Nephron progenitor cell (in vitro differentiated cells): ENCODE measurements at regions not wholly inside any gene's neighbourhood (a gene's known extent, or its start where the extent isn't known, plus 50 kb on each side); places are given as distances from the start of the nearest gene placed in this dataset.

ENCODE experiments used
- DNase-seq: peaks from one replicate; pipeline ENCODE4 v3.0.0; 2021
- H3K27ac Mint-ChIP-seq: 2 replicates; pipeline ENCODE4 v1.8.0; 2021; ENCODE audit warnings: mild to moderate bottlenecking, moderate library complexity, mixed read lengths
- H3K27me3 Mint-ChIP-seq: 2 replicates; pipeline ENCODE4 v1.8.0; 2021; ENCODE audit warnings: mild to moderate bottlenecking, low read depth, mixed read lengths; ENCODE audit not compliant: poor library complexity
- H3K36me3 Mint-ChIP-seq: 2 replicates; pipeline ENCODE4 v1.8.0; 2021; ENCODE audit warnings: low read depth, mixed read lengths
- H3K4me1 Mint-ChIP-seq: 2 replicates; pipeline ENCODE4 v1.8.0; 2021; ENCODE audit warnings: mixed read lengths
- H3K4me3 Mint-ChIP-seq: 2 replicates; pipeline ENCODE4 v1.8.0; 2021; ENCODE audit warnings: mild to moderate bottlenecking, moderate library complexity, mixed read lengths
- H3K9me3 Mint-ChIP-seq: 2 replicates; pipeline ENCODE4 v1.8.0; 2021; ENCODE audit warnings: mild to moderate bottlenecking, moderate library complexity, mixed read lengths
- CTCF ChIP-seq: fragments of 200-600 bp; sonication (generic); IDR thresholded peaks from 2 replicates; pipeline ENCODE4 v1.5.0; 2021; ENCODE audit warnings: antibody characterized with exemption

- DNase-seq, result no peak
- H3K4me1 Mint-ChIP-seq, result no peaks in the 10 kb centered on the region
- H3K36me3 Mint-ChIP-seq, result no peaks in the 10 kb centered on the region
- H3K4me3 Mint-ChIP-seq, result no peak overlapping the region
- no peak overlapping the region for H3K27ac Mint-ChIP-seq
- no peak for TF ChIP-seq CTCF
- no peaks in the 10 kb centered on the region for H3K27me3 Mint-ChIP-seq
- no peaks in the 10 kb centered on the region for H3K9me3 Mint-ChIP-seq
Observed at GRCh38 chr20:53699906-53700305, 106.3 kb upstream of the ZNF217 start.

- Mint-ChIP-seq H3K9me3 (no peaks in the 10 kb centered on the region), H3K27me3 (no peaks in the 10 kb centered on the region), H3K27ac (no peak overlapping the region), H3K4me3 (no peak overlapping the region), H3K36me3 (no peaks in the 10 kb centered on the region), H3K4me1 (no peaks in the 10 kb centered on the region)
- DNase-seq, result no peak
- no peak for TF ChIP-seq CTCF
Observed at GRCh38 chr20:53699085-53699674, 105.5 kb upstream of the ZNF217 start.

GRCh38 chr20:53698371-53698978 is 104.8 kb upstream of the ZNF217 start:
- Mint-ChIP-seq H3K27me3 (no peaks in the 10 kb centered on the region), H3K4me3 (no peak overlapping the region), H3K36me3 (no peaks in the 10 kb centered on the region), H3K4me1 (no peaks in the 10 kb centered on the region), H3K9me3 (no peaks in the 10 kb centered on the region), H3K27ac (no peak overlapping the region)
- no peak for TF ChIP-seq CTCF
- DNase-seq, result no peak

- no peak for TF ChIP-seq CTCF
- Mint-ChIP-seq H3K36me3 (no peaks in the 10 kb centered on the region), H3K27me3 (no peaks in the 10 kb centered on the region), H3K4me1 (peaks cover 13% of the 10 kb centered on the region), H3K4me3 (no peak overlapping the region), H3K9me3 (no peaks in the 10 kb centered on the region), H3K27ac (no peak overlapping the region)
- DNase-seq, result no peak
Observed at GRCh38 chr20:53695797-53696527, 102.3 kb upstream of the ZNF217 start.

GRCh38 chr20:53693262-53693871 is 99.7 kb upstream of the ZNF217 start:
- no peak overlapping the region for H3K27ac Mint-ChIP-seq
- DNase-seq, result no peak
- TF ChIP-seq CTCF, result no peak
- H3K27me3 Mint-ChIP-seq, result peaks cover 3% of the 10 kb centered on the region
- no peaks in the 10 kb centered on the region for H3K36me3 Mint-ChIP-seq
- no peaks in the 10 kb centered on the region for H3K9me3 Mint-ChIP-seq
- H3K4me1 Mint-ChIP-seq, result peaks cover 13% of the 10 kb centered on the region
- H3K4me3 Mint-ChIP-seq, result no peak overlapping the region
